Stimulated activated CD4-positive, alpha-beta T cell treated with anti-CD3 and anti-CD28 coated beads, Interleukin-2, amount 100 ng/mL, for 24 hours (primary cell): ENCODE measurements at regions not wholly inside any gene's neighbourhood (a gene's known extent, or its start where the extent isn't known, plus 50 kb on each side); places are given as distances from the start of the nearest gene placed in this dataset.
"Not testable (repeated sequence)": the region's sequence is repeated elsewhere in the genome, so short reads cannot be mapped to it uniquely, and the experiment has no call there.

Experiments
- DNase-seq, 2 donors: peaks; one replicate each; pipeline ENCODE4 v3.0.0-alpha.2; 2020

GRCh38 chr2:91525587-91525986 lies 2834.1 kb downstream of the RPIA start:
- DNase-seq = not testable (repeated sequence)

GRCh38 chr2:91526083-91526482 lies 2834.6 kb downstream of the RPIA start:
- DNase-seq = not testable (repeated sequence)

- not testable (repeated sequence) for DNase-seq
Observed at GRCh38 chr2:91527056-91527455, 2835.6 kb downstream of the RPIA start.

GRCh38 chr2:91527491-91528031 lies 2836.1 kb downstream of the RPIA start:
- DNase-seq = peak in 1 of 2 donors; percentile 18

- DNase-seq = not testable (repeated sequence)
Observed at GRCh38 chr2:91528361-91528760, 2836.9 kb downstream of the RPIA start.

GRCh38 chr2:91536109-91536508 lies 2844.6 kb downstream of the RPIA start:
- DNase-seq = not testable (repeated sequence)

GRCh38 chr2:91536549-91537263 lies 2845.2 kb downstream of the RPIA start:
- not testable (repeated sequence) for DNase-seq

GRCh38 chr2:91549316-91549715 lies 2857.8 kb downstream of the RPIA start:
- not testable (repeated sequence) for DNase-seq

- not testable (repeated sequence) for DNase-seq
Observed at GRCh38 chr2:91558234-91558633, 2866.8 kb downstream of the RPIA start.

- DNase-seq = not testable (repeated sequence)
Observed at GRCh38 chr2:91559269-91559668, 2867.8 kb downstream of the RPIA start.

GRCh38 chr2:91559886-91560614 lies 2868.6 kb downstream of the RPIA start:
- DNase-seq = not testable (repeated sequence)

- DNase-seq = not testable (repeated sequence)
Observed at GRCh38 chr2:91562184-91562583, 2870.7 kb downstream of the RPIA start.

GRCh38 chr2:91564700-91565099 lies 2873.2 kb downstream of the RPIA start:
- not testable (repeated sequence) for DNase-seq

- not testable (repeated sequence) for DNase-seq
Observed at GRCh38 chr2:91565689-91566430, 2874.4 kb downstream of the RPIA start.

GRCh38 chr2:91566611-91567010 lies 2875.1 kb downstream of the RPIA start:
- not testable (repeated sequence) for DNase-seq

GRCh38 chr2:91567546-91568335 lies 2876.3 kb downstream of the RPIA start:
- not testable (repeated sequence) for DNase-seq

- not testable (repeated sequence) for DNase-seq
Observed at GRCh38 chr2:91568391-91569338, 2877.2 kb downstream of the RPIA start.

GRCh38 chr2:91571239-91571923 lies 2879.9 kb downstream of the RPIA start:
- DNase-seq = not testable (repeated sequence)

- not testable (repeated sequence) for DNase-seq
Observed at GRCh38 chr2:91573018-91573417, 2881.5 kb downstream of the RPIA start.

- DNase-seq = not testable (repeated sequence)
Observed at GRCh38 chr2:91573755-91574154, 2882.3 kb downstream of the RPIA start.
